Ovary (tissue), 1 donor: ENCODE measurements at regions not wholly inside any gene's neighbourhood (a gene's known extent, or its start where the extent isn't known, plus 50 kb on each side); places are given as distances from the start of the nearest gene placed in this dataset.
"Not testable (repeated sequence)": the region's sequence is repeated elsewhere in the genome, so short reads cannot be mapped to it uniquely, and the experiment has no call there.

Source experiments
- EP300 ChIP-seq: sonication (generic); formaldehyde crosslinking; IDR thresholded peaks from one replicate; pipeline ENCODE4 v1.6.1; 2017; ENCODE audit warnings: antibody characterized with exemption
- POLR2A ChIP-seq: fragments of 450-650 bp; IDR thresholded peaks from one replicate; pipeline ENCODE4 v1.6.1; 2017; ENCODE audit warnings: antibody characterized with exemption, mild to moderate bottlenecking, moderate library complexity

- not testable (repeated sequence) for TF ChIP-seq POLR2A, EP300
Observed at GRCh38 chr16:88165683-88166082, 214.4 kb downstream of the BANP start.
